OCI-LY7 (cell line): ENCODE measurements at regions not wholly inside any gene's neighbourhood (a gene's known extent, or its start where the extent isn't known, plus 50 kb on each side); places are given as distances from the start of the nearest gene placed in this dataset.

Experiments used
- EZH2phosphoT487 ChIP-seq: fragments of 200-600 bp; sonication (generic); IDR thresholded peaks from 2 replicates; pipeline ENCODE4 v1.6.1; 2018; ENCODE audit warnings: low read depth, borderline replicate concordance, mild to moderate bottlenecking, mixed run types, antibody characterized with exemption, low read length, moderate library complexity, mixed read lengths
- TF ChIP-seq, protein P1 (sequence below): fragments of 200-600 bp; sonication (generic); conservative IDR thresholded peaks from 2 replicates; pipeline ENCODE4 v1.5.1; 2014; ENCODE audit warnings: mild to moderate bottlenecking, antibody characterized with exemption, low read length, moderate library complexity, mixed read lengths

DNA sequence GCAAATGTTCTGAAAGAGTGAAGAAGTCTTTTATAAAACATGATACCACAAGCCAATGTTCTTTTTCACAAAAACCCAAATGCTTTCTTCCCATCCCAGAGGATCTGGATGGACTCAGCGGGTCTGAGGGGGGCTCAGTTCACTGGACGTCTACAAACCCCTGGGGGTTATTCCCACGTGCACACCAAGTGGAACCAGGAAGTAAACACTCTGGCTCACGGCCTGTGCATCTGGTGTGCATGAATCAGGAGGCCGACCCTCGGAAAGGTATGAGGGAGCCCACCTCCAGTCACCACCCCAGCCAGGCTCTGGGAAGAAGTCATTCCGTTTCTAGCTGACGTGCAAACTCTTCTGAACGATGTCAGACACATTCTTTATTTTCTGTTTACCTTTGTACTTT is 252.2 kb downstream of the DLL1 start:
- TF ChIP-seq, protein P1, sequence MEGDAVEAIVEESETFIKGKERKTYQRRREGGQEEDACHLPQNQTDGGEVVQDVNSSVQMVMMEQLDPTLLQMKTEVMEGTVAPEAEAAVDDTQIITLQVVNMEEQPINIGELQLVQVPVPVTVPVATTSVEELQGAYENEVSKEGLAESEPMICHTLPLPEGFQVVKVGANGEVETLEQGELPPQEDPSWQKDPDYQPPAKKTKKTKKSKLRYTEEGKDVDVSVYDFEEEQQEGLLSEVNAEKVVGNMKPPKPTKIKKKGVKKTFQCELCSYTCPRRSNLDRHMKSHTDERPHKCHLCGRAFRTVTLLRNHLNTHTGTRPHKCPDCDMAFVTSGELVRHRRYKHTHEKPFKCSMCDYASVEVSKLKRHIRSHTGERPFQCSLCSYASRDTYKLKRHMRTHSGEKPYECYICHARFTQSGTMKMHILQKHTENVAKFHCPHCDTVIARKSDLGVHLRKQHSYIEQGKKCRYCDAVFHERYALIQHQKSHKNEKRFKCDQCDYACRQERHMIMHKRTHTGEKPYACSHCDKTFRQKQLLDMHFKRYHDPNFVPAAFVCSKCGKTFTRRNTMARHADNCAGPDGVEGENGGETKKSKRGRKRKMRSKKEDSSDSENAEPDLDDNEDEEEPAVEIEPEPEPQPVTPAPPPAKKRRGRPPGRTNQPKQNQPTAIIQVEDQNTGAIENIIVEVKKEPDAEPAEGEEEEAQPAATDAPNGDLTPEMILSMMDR: no peak
- no peak for TF ChIP-seq EZH2phosphoT487
